ENCODE measurements at regions not wholly inside any gene's neighbourhood (a gene's known extent, or its start where the extent isn't known, plus 50 kb on each side); places are given as distances from the start of the nearest gene placed in this dataset.

GRCh38 chr21:35575280-35575915, 484.9 kb downstream of the SETD4 start:
- Histone ChIP-seq H3K4me1 (ENCODE audit: control insufficient read depth in 5 of 5, insufficient read depth in 5 of 5, low read length in 5 of 5) (peaks cover 0 to 4% (median 0%) of the 10 kb centered on the region in 5 donors), H3K9ac (ENCODE audit: insufficient read depth in 1 of 2, low read length in 2 of 2) (no peak overlapping the region), H3K36me3 (ENCODE audit: control insufficient read depth in 4 of 4, insufficient read depth in 4 of 4, low read length in 4 of 4) (no peaks in the 10 kb centered on the region), H3K27me3 (ENCODE audit: control insufficient read depth in 3 of 3, insufficient read depth in 3 of 3, low read length in 2 of 3) (no peaks in the 10 kb centered on the region), H3K4me3 (no peak overlapping the region), H3K9me3 (ENCODE audit: control insufficient read depth in 4 of 4, insufficient read depth in 3 of 4, low read length in 3 of 4) (no peaks in the 10 kb centered on the region), H3K27ac (ENCODE audit: low read depth in 1 of 2, low read length in 1 of 2) (no peak overlapping the region)
- WGBS, 2 donors = 82 to 89% methylated on average over 3 of the region's 3 CpGs
- ATAC-seq (ENCODE audit: insufficient read depth, low FRiP score) = no peak
- DNase-seq = no peak
- no peak for TF ChIP-seq CTCF (IDR thresholded peaks at IDR 0.05; ENCODE audit: control extremely low read depth, extremely low read depth)

GRCh38 chr21:35573472-35574374, 486.6 kb downstream of the SETD4 start:
- no peaks in the 10 kb centered on the region for H3K27me3 ChIP-seq (ENCODE audit: control insufficient read depth in 3 of 3, insufficient read depth in 3 of 3, low read length in 2 of 3)
- no peaks in the 10 kb centered on the region for H3K9me3 ChIP-seq (ENCODE audit: control insufficient read depth in 4 of 4, insufficient read depth in 3 of 4, low read length in 3 of 4)
- TF ChIP-seq CTCF (IDR thresholded peaks at IDR 0.05; ENCODE audit: control extremely low read depth, extremely low read depth) = no peak
- H3K4me1 ChIP-seq (ENCODE audit: control insufficient read depth in 5 of 5, insufficient read depth in 5 of 5, low read length in 5 of 5) = peaks cover 0 to 4% (median 0%) of the 10 kb centered on the region in 5 donors
- WGBS, 2 donors = 70 to 76% methylated on average over 6 of the region's 6 CpGs
- H3K4me3 ChIP-seq = no peak overlapping the region
- no peak overlapping the region for H3K27ac ChIP-seq (ENCODE audit: low read depth in 1 of 2, low read length in 1 of 2)
- no peaks in the 10 kb centered on the region for H3K36me3 ChIP-seq (ENCODE audit: control insufficient read depth in 4 of 4, insufficient read depth in 4 of 4, low read length in 4 of 4)
- peak in 2 of 3 donors; percentile 18 to 51 for DNase-seq
- no peak for ATAC-seq (ENCODE audit: insufficient read depth, low FRiP score)
- no peak overlapping the region for H3K9ac ChIP-seq (ENCODE audit: insufficient read depth in 1 of 2, low read length in 2 of 2)

- Histone ChIP-seq H3K27me3 (ENCODE audit: control insufficient read depth in 3 of 3, insufficient read depth in 3 of 3, low read length in 2 of 3) (no peaks in the 10 kb centered on the region), H3K27ac (ENCODE audit: low read depth in 1 of 2, low read length in 1 of 2) (no peak overlapping the region), H3K36me3 (ENCODE audit: control insufficient read depth in 4 of 4, insufficient read depth in 4 of 4, low read length in 4 of 4) (no peaks in the 10 kb centered on the region), H3K9me3 (ENCODE audit: control insufficient read depth in 4 of 4, insufficient read depth in 3 of 4, low read length in 3 of 4) (no peaks in the 10 kb centered on the region), H3K4me3 (no peak overlapping the region), H3K4me1 (ENCODE audit: control insufficient read depth in 5 of 5, insufficient read depth in 5 of 5, low read length in 5 of 5) (peaks cover 0 to 4% (median 0%) of the 10 kb centered on the region in 5 donors), H3K9ac (ENCODE audit: insufficient read depth in 1 of 2, low read length in 2 of 2) (no peak overlapping the region)
- no peak for DNase-seq
- no peak for ATAC-seq (ENCODE audit: insufficient read depth, low FRiP score)
- no peak for TF ChIP-seq CTCF (IDR thresholded peaks at IDR 0.05; ENCODE audit: control extremely low read depth, extremely low read depth)
- 76 to 85% methylated on average over 7 of the region's 7 CpGs for WGBS, 2 donors
These were observed 488.4 kb downstream of the SETD4 start for GRCh38 chr21:35571910-35572309.
